NCI-H69 (cell line): ENCODE measurements at regions not wholly inside any gene's neighbourhood (a gene's known extent, or its start where the extent isn't known, plus 50 kb on each side); places are given as distances from the start of the nearest gene placed in this dataset.
"Not testable (repeated sequence)": the region's sequence is repeated elsewhere in the genome, so short reads cannot be mapped to it uniquely, and the experiment has no call there.

Source experiments
- DNase-seq: peaks from one replicate; lab custom pipeline; 2025; lab: John Stamatoyannopoulos, UW

GRCh38 chr13:21228738-21229137, 52.3 kb downstream of the MRPL57 start:
- no peak for DNase-seq

DNA sequence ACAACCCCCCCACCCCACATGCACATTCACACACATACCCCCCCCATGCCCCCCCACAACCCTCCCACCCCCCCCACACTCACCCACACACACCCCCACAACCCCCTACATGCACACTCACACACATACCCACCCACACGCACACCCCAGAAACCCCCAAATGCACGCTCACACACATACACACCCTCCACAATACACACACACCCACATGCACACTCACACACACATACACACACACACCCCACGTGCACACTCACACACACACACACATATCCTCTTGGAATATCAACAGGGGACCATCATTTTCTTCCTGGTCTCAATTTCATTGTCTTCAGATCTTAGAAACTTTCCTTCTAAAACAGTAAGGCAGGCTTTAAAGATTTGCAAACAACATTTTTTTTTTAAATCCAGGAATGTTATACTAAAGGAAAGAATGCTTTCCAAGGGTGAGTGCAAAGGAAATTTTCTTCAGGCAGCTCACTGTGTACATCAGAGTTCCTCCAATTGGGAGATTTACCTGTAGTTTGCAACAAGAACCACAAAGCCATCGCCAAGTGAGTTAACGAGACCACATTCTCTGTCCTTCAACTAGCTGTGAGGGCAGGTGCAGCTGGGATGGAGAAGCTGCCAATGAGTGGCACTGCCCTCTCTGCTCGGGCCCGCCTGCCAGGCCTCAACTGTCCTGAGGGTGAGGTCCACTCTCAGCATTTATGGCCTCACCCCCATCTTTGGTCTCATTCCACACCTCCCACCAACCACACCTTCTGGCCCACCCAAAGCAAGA, 53.0 kb downstream of the MRPL57 start:
- DNase-seq, result no peak

- DNase-seq, result no peak
Observed at GRCh38 chr13:21230516-21230915, 54.1 kb downstream of the MRPL57 start.

DNA sequence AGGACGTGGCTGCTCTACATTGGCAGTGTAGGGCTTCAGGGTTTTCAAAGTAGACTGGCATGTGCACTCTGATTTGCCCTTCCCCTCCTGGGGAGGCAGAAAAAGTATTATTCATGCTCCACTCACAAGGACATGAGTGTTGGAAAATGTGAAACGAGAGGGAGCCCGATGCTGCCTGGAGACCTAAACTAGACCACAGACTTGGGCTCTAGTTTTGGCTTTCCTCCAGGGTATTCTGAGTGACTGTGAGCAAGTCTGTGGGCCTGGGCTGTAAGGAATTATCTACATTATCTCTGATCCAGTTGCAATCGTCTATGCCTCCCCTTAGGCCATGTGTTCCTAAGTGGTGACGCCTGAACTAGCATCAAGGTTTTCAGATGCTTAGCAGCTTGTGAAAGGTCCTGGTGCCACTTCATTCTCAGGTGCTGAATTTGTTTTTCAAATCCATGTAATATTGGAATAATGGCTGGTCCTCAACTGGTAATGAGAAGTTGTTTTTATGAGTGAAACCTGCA, 55.0 kb downstream of the MRPL57 start:
- DNase-seq, result no peak

DNA sequence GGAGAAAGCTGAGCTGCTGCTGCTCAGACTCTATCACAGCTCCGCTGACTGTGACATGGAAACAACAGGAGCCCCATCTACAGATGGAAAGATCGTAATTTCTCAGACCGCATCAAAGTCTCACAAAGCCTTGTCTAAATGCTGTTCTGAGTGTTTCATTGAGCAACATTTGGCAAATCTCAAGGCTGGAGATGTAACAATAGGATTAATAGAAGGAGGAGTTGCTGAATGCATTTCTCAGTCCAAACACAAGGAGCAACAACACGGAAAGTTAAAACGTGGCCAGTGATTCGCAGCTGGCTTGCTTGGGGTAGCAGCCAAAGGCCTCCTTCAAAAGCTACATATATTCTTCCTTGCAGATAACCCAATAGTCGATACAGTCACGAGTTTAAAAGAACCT, 55.7 kb downstream of the MRPL57 start:
- no peak for DNase-seq

GRCh38 chr13:21232599-21232998, 56.1 kb downstream of the MRPL57 start:
- no peak for DNase-seq

DNA sequence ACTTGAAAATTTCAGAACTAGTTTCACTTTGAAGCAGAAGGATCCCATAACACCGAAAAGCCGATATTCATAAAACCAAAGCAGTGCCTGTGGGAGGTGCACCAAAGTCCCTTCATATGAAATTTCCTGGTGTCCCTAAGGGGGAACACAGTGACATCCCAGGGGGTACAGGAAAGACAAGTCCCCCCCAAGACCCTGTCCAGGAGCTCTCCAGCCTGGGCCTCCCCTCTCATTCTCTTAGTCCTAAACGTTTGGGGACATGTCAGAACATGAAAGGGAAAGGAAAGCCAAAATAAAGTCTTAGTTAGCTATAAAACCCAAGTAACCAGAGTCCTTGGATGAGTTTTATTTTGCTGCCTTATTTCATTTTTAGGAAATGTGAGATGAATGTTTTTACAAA, 56.6 kb downstream of the MRPL57 start:
- DNase-seq, result no peak

DNA sequence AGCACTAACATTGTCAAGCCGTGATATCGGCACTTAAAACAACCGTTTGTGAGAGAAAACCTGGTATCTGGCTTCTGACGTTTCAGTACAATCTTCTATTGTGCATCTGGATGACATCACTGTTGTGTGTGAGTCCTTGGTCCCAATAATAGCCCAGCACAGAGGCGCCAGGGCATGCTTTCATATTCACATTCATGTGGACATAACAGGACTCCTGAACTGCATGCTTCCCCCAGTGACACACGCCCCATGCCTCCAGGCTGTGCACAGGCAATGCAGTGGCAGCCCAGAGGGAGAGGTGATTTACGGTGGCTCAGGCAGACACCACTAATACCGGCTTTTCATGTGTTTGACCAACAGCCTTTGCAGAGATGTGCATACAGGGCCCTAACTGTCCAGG, 58.1 kb downstream of the MRPL57 start:
- DNase-seq, result peak; percentile 78

DNA sequence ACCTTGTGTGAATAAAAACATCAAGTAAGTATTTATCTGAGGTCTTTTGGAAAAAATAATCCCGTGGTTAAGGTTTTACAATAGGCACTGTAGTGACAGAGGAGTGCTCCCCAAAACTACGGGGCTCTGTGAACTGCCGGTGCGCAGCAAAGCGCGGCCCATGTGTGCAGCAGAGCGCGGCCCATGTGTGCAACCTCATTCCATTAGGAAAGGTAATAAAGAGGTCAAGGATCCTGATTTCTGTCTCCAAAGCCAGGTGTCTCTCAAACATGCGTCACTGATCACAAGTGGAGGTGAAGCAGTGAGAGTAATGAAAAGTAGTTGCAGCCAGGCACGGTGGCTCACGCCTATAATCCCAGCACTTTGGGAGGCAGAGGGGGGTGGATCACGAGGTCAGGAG, 58.7 kb downstream of the MRPL57 start:
- no peak for DNase-seq

GRCh38 chr13:21237081-21237480, 60.6 kb downstream of the MRPL57 start:
- DNase-seq, result peak; percentile 48

GRCh38 chr13:21238267-21238666, 61.8 kb downstream of the MRPL57 start:
- DNase-seq, result no peak

DNA sequence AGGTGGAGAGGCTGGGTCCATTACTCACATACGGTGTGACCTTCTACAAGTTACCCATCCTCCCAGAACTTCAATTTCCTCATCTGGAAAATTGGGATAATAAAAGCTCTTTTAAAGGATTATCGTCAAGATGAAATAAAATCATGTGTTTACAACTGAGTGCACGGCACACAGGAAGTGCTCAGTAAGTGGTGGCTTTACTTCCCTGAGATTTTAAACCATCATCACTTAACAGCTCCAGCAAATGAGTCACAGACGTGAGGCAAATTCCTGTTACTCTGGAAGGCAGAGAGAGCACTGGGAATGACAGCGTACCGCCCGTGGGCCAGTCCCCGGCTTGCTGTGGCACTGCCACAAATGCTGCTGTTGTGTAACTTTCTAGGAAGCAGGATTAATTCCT, 64.1 kb downstream of the MRPL57 start:
- DNase-seq, result peak; percentile 0

DNA sequence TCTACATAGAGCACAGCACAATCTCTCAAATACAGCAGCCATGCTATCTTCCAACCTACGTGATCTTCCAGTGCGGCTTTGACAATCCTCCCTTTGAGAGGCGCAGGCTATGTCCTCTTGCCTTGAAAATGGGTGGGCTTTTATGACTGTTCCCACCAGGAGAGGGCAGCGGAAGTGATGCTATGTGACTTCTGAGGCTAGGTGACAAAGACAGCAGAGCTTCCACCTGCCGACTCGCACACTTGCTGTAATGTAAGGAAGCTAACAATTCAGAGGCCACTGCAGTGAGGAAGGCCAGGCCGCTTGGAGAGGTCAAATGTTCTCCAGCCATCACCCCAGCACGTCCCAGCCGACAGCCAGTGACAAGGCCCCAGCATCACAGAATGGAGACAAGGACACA, 65.8 kb downstream of the MRPL57 start:
- no peak for DNase-seq

- DNase-seq, result peak; percentile 63
Observed at GRCh38 chr13:21243045-21243897, 66.8 kb downstream of the MRPL57 start.

GRCh38 chr13:21243898-21244184, 67.4 kb downstream of the MRPL57 start:
- DNase-seq, result not testable (repeated sequence)

DNA sequence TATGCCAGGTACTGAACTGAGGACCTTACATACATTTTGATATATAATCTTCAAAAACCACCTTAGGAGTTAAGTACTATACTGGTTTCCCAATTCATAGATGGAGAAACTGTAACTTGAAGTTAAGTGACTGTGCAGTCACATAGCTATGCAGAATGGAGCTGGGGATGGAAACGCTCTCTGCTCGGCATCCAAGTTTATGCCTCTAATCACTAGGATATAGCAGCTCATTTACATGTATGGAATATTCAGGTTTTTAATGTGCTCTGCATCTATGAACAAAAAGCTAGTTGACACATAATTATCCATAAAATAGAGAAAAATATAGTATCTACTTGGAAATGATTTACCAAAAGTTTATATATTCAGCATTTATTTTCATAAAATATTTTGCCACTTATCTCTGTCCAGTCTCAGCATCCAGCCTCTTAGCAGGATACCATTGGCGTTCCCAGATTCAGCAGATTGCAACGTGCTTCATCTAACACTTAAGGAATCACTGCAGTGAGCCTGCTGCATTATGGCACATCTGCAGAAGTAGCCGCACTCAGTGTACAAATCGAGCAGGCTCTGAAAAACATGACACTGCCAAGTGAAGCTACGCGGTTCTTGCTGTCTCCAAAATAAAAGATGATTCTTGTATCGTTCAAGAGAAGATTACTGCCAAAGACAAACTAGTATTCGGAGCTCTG, 70.4 kb downstream of the MRPL57 start:
- no peak for DNase-seq

DNA sequence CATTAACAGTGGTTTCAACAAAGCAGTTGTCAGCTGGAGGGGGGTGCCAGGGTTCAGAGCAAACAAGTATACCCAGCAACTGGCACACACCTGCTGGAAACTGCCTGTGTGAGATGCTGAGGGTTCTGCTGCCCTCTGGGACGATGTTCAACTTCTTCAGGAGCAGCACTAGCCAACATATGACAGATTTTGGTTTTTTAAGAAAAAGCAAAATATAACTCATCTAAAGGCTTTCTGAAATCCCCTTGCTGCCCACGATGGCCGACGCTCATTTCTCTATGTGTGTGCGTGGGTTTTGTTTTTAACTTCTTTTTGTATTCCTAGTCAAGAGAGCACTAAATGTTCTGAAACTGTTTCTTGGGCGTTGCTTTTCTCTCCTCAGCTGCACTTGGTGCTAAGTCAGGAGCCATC, 79.9 kb downstream of the MRPL57 start:
- no peak for DNase-seq

GRCh38 chr13:21256891-21257290, 80.4 kb downstream of the MRPL57 start:
- DNase-seq, result no peak

- no peak for DNase-seq
Observed at GRCh38 chr13:21259571-21260455, 83.4 kb downstream of the MRPL57 start.

DNA sequence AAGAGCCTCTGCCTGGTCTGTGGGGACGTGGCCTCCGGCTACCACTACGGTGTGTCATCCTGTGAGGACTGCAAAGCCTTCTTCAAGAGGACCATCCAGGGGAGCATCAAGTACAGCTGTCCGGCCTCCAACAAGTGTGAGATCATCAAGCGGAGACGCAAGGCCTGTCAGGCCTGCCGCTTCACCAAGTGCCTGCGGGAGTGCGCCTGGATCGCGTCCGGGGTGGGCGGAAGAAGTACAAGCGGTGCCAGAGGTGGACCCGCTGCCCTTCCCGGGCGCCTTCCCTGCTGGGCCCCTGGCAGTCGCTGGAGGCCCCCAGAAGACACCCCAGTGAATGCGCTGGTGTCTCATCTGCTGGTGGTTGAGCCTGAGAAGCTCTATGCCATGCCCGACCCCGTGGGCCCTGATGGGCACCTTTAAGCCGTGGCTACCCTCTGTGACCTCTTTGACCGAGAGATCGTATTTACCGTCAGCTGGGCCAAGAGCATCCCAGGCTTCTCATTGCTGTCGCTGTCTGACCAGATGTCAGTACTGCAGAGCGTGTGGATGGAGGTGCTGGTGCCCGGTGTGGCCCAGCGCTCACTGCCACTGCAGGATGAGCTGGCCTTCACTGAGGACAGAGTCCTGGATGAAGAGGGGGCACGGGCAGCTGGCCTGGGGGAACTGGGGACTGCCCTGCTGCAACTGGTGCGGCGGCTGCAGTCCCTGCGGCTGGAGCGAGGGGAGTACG, 84.3 kb downstream of the MRPL57 start:
- DNase-seq, result not testable (repeated sequence)
